Activated T-cell treated with anti-CD3 and anti-CD28 coated beads for 24 hours (primary cell): ENCODE measurements at regions not wholly inside any gene's neighbourhood (a gene's known extent, or its start where the extent isn't known, plus 50 kb on each side); places are given as distances from the start of the nearest gene placed in this dataset.

Experiments
- DNase-seq: peaks from one replicate; pipeline ENCODE4 v3.0.0-alpha.2; 2020; ENCODE audit warnings: low read depth

GRCh38 chr9:14031810-14032209 lies 282.1 kb downstream of the NFIB start:
- DNase-seq, result no peak

- no peak for DNase-seq
Observed at GRCh38 chr9:14031060-14031414, 282.9 kb downstream of the NFIB start.

- no peak for DNase-seq
Observed at GRCh38 chr9:14030375-14031059, 283.4 kb downstream of the NFIB start.

DNA sequence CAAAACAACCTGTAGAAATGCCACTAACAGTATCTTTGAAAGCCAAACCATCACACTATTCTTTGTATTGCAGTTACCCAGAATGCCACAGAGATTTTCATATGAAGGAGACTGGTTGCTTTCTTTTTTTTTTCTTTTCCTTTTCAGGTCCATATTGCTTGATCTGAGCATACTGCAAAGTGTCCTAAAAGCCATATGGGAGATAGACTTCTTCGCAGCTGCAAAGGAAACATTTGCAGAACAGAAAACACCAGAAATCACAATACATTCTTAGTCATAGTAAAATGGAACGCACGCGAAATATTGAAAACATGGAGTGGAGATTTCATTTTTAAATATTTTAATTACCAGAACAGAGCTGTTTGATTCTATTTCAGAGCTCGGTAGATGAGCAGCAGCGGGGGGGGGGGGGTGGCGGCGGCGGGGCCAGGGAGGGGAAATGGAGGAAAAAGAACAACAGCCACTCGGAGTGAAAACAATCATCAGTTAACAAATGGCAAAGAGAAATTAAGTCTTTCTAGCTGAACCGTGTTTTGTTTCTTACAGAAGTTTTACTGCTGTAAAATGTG lies 284.1 kb downstream of the NFIB start:
- DNase-seq, result no peak

DNA sequence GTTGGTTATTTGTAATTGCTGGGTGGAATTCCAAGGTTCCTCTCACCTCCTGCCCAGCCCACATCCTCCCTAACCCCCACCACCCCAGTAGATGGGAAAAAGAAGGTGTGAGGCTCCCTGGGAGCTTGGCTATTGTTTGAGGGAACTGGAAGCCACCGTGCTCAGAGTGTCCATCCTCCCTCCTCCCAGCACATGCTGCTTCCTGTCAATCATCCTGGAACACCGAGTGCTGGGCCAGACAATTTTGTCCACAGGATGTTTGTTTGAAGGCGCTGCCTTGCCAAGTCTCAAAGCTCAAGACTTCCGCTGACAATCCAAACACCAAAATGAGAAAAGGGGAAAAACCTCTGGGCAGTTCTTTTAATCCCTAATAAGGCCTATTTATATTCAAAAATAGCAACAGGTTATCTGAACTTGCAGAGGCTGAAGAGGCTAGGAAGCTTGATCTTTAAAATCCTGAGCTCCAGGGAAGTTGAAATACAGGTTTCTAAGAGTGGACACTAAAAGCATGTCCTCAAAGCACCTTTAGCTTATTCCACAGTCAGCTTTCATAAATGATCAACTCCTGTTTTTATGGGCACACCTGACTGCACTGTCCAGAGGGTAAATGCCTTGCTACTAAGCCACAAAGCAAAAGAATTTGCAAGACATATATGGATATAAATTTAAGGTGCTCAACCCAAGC lies 286.7 kb downstream of the NFIB start:
- DNase-seq, result no peak

GRCh38 chr9:14025741-14026140 lies 288.2 kb downstream of the NFIB start:
- no peak for DNase-seq

DNA sequence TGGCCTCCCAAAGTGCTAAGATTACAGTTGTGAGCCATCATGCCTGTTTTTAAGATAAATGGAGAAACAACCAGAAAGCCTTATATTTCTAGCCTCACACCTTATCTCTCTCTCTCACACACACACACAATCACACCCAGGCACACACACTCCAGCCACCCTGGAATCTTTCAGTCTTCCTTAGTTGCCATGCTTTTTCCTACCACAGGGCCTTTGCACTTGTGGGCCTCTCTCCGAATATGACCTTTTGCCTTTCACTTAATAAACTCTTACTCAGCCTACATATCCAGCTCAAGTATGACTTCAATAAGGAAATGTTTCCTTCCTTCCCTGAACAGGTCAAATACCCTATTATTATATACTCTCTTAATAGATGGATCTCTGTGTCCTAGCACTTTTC lies 290.7 kb downstream of the NFIB start:
- no peak for DNase-seq

- DNase-seq, result no peak
Observed at GRCh38 chr9:14021871-14022525, 291.9 kb downstream of the NFIB start.

GRCh38 chr9:14018081-14018480 lies 295.9 kb downstream of the NFIB start:
- no peak for DNase-seq

- DNase-seq, result no peak
Observed at GRCh38 chr9:14014744-14015143, 299.2 kb downstream of the NFIB start.

DNA sequence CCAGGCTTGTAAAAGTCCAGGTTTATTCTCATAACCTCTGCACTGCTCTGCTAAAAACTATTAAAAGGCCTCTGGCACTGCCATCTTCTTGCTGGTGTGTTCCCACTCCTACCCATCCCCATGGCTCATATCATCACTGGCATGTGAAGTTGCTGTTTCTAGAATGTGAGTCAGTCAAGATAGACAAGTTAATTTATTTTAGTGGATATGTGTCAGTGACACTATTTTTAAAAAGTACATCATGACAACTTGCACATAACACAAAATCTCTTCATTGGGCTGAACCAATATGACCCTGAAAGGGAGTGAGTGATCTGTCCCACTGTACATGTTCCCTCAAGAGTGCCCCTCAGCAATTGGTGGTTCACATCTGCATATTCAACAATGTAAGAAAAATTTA lies 299.7 kb downstream of the NFIB start:
- DNase-seq, result no peak

- no peak for DNase-seq
Observed at GRCh38 chr9:14011799-14012560, 302.0 kb downstream of the NFIB start.

DNA sequence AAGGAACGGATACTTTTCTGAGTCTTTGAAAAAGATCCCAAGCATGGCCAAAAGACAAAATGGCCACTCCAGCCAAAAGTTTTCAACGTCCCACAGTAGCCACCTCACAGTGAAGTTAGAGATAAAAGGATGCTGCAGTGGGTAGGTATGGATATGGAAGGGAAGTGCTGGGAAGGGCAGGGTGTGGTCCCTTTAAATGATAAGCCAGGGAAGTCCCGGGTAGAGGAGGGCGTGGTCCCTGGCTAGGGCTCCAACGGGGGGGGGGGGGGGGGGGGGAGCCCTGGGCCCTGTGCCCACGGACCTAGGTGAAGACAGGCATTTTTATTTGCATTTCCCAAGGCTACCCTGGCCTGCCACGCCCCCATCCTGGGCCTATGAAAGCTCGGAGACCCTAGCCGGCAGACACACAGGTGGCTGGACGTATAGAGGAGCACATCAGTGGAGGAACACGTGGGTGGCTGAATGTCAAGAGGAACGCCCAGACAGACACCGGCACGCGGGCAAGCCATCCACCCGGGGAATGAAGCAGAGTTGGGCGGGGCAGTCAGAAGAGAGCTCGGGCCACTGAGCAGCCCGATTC lies 306.7 kb downstream of the NFIB start:
- no peak for DNase-seq

GRCh38 chr9:14006386-14007187 lies 307.4 kb downstream of the NFIB start:
- DNase-seq, result no peak

DNA sequence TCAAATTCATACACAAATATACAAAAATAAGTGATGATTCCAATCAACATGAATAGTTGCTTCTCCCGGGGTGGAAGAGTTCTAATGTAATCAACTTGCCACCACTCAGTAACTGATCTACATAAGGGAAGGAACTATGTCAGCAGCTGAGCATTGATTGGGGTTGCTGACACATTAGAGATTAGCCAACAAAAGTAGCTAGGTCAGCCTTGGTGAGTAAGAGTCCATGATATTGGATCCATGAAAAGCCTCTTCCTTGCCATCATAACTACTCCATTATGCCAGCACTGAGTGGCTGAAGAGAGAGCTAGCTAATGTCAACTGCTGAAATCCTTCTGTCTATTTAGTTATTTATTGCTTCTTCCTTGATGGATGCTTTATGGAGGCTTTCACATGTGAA lies 309.8 kb downstream of the NFIB start:
- DNase-seq, result no peak

DNA sequence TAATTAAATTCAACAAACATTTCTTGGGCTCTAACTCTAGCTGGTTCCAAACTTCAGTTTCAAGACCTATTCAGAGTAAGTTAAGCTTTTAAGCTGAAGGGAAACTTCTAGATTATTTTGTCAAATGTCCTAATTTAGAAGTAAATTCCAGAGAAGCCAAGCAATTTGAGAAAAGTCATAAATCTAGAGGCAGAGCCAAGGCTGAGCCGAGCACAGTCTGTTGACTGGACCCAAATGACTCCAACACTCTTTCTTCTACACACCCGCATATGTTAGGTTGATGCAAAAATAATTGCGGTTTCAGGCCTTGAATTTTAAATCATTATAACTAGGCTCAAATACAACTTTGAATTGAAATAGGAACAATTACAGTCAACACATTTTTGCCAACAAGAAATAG lies 319.7 kb downstream of the NFIB start:
- no peak for DNase-seq

GRCh38 chr9:13993632-13994185 lies 320.2 kb downstream of the NFIB start:
- DNase-seq, result no peak

GRCh38 chr9:13992138-13993088 lies 321.5 kb downstream of the NFIB start:
- DNase-seq, result no peak

DNA sequence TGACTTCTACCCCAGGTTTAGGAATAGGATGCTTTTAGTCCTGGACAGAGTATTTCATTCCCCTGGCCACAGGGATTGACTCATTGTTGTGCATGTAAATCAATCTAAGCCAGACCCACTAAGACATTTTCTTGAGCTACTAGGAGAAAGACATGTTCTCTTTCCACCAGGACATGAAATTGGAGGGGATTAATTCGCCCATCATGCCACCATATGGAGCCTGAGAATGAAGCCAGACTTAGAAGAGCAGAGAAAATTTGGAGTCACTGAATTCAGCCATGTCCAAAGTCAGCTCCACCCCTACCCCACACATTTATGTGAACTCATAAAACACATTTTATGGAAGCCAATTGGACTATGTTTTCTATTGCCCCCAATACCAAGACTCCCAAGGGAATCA lies 322.5 kb downstream of the NFIB start:
- DNase-seq, result no peak

DNA sequence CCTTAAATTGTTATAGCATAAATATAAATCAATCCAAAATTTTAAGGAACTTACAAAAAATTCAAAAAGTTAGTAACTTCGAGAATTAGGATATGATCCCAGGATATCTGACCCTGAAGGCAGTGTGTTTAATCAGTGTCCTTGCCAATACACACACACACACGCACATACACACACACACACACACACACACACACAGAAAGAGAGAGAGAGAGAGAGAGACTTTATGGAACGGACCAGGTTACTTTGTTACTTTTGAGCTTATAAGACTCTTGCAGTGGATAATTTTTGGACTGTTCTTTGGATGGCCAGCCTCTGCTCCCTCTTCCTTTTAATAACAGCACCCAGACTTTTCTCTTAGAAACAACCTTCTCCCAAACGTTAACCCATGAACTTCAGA lies 322.9 kb downstream of the NFIB start:
- DNase-seq, result no peak
